ENCODE measurements at regions not wholly inside any gene's neighbourhood (a gene's known extent, or its start where the extent isn't known, plus 50 kb on each side); places are given as distances from the start of the nearest gene placed in this dataset.

DNA sequence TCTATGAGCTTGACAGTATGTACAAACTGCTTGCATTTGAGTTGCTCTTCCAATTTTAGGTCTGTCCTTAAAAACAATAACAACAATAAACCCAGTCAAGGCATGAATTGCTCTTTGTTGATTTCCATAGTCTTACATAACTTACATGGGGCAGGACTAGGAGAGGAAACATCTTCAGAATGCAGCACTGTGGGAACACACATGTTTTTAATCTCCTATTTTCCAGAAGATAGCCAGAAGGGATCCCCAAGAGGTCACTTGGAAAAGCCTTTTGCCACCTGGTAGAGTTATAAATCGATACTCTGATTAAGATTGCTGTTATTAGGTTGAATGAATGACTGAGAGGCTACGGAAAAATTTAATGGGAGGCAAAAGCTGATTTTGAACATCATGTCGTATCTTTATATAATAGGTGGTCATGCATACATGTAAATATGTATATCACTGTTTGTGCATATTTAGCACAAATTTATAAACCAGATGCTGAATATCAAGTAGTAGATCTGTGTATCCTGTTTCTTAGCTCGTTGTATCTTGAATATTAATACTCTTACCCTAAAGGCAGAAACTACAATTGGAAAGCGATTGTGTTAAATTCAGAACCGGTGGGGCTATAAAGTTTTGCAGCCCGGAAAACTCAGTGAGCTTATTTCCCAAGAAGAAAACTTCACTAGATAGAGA, 479.4 kb upstream of the TCF4 start:
- DNase-seq: no peak

GRCh38 chr18:56066524-56067213, 478.7 kb upstream of the TCF4 start:
- DNase-seq: no peak

DNA sequence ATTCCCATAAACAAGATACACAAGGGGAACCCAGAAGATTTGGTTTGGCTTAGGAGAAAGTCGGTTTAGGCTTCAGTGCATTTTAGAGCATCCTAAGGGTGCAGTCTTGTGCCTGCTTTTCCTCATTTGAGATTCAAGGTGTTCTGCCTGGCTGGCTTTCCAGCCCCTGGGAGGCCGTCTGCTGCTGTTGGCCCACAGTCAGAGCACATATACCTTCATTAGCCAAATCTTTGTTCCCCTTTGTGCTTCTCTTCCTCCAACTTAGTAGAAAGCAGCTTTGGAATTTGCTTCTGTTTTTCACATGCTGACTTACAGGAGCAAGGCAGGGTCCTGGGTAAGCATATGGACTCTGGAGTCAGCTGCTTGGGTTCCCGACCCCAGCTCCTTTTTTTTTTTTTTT, 477.1 kb upstream of the TCF4 start:
- no peak for DNase-seq

DNA sequence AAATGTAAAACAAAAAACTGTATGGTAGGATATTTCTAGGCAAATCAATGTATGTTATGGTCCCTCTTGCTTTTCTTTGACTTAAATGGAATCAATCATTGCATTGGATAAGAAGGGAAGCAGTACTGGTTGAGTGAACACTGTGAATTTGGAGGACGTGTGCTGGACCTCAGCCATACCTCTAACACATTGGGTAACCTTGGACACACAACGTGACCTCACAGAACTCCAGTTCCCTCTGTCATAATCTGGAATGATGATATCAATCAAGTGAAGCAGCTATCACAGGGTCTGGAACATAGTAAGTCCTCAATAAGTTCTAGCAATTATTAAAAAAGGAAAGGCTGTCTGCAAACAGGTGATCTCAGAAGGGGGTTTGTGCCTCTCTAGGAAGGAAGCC, 474.9 kb upstream of the TCF4 start:
- DNase-seq: no peak

- DNase-seq: no peak
Observed at GRCh38 chr18:56060967-56061541, 473.1 kb upstream of the TCF4 start.

GRCh38 chr18:56052202-56052601, 464.2 kb upstream of the TCF4 start:
- DNase-seq: no peak

DNA sequence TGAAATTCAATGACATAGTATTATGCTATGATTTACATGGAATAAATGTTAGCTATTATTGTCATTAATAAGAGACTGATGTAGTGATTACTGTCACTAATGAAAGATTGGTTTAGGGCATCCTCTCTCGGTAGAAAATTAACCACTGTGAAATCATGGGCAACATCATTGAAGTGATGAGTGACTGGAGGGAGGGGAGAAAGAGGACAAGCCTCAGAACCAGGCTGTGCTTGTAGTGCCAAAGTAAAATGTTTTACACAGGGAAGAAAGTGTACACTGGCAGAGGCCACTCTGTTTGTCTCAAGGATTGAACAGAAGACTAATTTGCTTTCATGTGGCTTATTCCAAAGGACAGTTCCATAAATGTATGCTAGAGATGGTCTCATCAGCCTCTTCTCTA, 456.2 kb upstream of the TCF4 start:
- DNase-seq: no peak

DNA sequence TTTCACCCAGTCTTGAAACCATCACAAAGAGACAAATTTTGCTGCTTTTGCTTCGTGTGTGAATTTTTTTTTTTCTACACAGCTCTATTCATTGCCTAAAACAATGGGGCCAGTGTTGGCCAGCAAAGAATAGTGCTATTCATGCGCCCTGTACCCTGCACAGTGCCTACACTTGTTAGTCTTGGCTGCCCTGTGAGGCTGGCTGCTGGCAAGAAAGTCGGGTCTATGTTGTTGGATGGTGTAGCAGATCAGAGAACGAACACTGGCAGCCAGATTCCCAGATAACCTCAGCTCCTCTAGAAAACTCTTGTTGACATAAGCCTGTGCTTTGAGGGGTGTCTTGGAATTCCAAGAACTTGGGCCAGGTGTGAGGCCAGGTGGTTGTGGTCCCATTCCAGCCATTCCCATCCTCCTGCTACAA, 455.7 kb upstream of the TCF4 start:
- peak in 1 of 2 experiments; percentile 46 for DNase-seq

DNA sequence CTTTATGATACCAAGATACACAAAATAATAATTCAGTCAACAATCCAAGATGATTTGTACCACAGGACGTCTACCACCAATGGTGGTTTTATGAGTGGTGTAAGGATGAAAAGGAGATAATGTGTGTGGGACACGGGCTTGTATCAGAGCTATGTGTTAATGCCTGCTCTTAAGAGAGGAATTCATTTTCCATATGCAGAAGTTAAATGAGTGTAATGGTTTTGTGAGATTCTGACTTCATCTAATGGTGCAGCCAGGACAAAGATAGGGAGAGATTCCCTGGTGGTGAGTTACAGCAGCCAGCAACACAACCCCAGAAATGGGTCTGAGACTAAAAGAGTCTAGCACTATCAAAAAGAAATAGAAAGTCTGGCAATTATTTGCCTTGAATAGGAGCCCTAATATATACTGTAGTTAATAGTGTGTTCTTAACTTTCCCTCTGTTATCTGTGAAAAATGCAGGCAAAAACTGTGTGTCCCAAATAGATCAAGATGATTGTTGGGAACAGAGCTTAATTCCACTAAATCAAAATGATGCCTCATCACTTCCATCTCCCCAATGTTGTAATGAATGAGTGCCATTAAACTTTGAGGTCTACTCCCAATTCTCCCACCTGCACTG, 455.0 kb upstream of the TCF4 start:
- no peak for DNase-seq

- peak; percentile 71 to 74 for DNase-seq
Observed at GRCh38 chr18:56038171-56039030, 450.4 kb upstream of the TCF4 start.

DNA sequence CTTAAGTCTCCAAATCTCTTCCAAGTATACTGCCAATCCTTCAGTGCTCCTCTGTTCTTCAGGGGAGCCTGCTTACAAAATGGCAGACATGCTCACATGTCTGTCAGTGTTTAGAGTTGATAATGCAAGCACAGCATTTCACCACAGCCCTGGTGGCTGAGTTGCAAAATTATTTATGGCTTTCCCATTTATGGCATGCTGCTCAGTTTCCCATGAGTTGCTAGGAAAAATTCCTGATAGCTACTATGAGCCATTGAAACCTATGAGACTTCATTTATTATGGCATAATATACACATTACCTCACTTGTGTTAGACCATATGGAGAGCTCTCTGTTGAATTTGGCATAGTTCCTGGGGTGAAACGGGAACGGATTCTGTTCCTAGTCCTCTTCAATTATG, 448.7 kb upstream of the TCF4 start:
- no peak for DNase-seq

GRCh38 chr18:56035546-56035945, 447.6 kb upstream of the TCF4 start:
- DNase-seq: no peak

- peak; percentile 67 to 73 for DNase-seq
Observed at GRCh38 chr18:56034949-56035348, 447.0 kb upstream of the TCF4 start.

- no peak for DNase-seq
Observed at GRCh38 chr18:56030060-56030459, 442.1 kb upstream of the TCF4 start.

DNA sequence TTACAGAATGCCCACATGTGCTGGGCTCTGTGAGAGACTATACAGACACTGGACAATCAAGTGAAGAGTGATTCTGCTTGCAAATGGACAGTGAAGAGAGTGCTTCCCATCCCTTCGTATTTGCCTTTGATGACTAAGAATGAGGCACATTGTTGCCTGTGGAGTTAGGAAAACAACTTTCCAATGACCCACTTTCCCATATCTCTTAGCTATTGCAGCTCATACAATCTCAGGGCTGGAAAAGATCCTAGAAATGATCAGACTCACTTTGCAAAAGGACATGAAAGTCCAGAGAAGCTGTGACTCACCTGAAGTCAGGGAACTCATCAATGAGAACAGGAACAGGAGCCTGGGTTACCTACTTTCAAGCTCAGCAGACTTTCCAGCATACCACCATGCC, 440.5 kb upstream of the TCF4 start:
- DNase-seq: no peak

GRCh38 chr18:56026509-56026908, 438.5 kb upstream of the TCF4 start:
- DNase-seq: no peak

GRCh38 chr18:56021809-56022195, 433.8 kb upstream of the TCF4 start:
- no peak for DNase-seq

DNA sequence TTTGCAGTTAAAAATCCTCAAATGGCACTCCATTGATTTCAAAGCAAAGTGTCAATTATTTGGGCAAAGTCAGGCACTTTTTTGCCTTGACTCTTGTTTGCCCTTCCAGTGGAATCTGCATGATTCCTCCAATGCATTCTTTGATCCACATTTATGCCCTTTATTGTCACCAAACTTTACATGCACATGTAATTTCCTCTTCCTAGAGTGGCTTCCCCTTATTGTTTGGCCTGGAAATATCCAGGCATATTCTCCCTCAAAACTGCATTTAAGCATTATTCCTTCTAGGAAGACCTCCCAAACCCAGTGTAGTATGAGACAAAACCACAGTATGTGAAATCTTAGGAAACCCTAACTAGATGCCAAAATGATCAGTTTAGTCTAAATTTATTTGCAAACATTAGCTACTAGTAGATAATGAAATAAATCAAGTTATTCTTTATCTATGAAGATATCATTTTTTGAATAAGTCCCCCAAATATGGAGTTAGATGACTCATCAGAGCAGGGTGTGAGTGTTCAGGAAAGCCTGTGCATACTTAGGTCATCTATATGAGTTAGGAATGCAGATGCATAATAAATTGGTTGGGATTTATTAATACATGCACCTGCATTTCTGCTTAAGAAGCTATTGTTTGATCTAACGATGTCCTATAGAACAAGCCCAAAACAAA, 433.3 kb upstream of the TCF4 start:
- no peak for DNase-seq

GRCh38 chr18:56019908-56020307, 431.9 kb upstream of the TCF4 start:
- DNase-seq: no peak

GRCh38 chr18:56019156-56019555, 431.2 kb upstream of the TCF4 start:
- DNase-seq: no peak

DNA sequence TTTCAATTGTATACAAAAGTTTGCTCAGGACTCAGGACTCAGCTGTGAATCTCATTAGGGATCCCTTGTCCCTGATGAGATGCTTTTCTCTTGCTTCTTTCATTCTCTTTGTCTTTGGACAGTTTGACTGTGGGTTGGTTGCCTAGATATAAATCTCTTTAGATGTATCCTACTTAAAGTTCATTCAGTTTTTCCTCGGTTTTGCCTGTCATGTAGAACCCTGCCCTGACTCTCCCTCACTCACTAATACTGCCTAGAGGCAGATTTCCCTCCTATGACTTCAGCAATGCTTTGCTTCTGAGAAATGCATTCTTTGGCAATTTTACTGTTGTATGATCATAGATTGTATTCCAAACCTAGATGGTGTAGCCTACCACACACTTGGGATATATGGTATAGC, 421.4 kb upstream of the TCF4 start:
- no peak for DNase-seq

DNA sequence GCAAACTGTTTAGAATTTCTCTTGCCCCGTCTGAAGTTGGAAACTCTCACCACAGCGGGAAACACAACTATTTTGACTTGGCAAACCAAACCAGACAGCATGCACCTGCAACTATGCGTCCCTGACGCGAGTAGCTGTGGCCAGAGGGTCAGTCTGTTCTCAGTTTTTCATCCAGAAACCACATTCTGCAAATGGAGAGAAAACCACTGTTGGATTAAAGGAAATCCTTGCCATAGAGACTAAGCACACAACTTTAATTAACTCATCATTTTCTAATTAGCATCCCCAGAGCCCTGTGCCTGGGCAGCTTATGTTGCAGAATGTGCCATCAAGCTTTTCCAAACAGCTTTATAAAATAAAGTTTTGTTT, 415.7 kb upstream of the TCF4 start:
- DNase-seq: no peak
